NT2/D1 (cell line): ENCODE measurements at regions not wholly inside any gene's neighbourhood (a gene's known extent, or its start where the extent isn't known, plus 50 kb on each side); places are given as distances from the start of the nearest gene placed in this dataset.

Experiments used
- DNase-seq: peaks from one replicate; pipeline ENCODE4 v3.0.0-alpha.2; 2011; ENCODE audit warnings: low read depth, low spot score
- H3K27me3 ChIP-seq: 2 replicates; pipeline ENCODE4 v1.6.0; 2011; ENCODE audit warnings: mild to moderate bottlenecking; ENCODE audit not compliant: insufficient read length, insufficient read depth
- H3K36me3 ChIP-seq: 2 replicates; pipeline ENCODE4 v1.6.1; 2011; ENCODE audit warnings: mild to moderate bottlenecking, low read length, mixed read lengths; ENCODE audit not compliant: insufficient read depth, insufficient read length
- H3K4me1 ChIP-seq: 2 replicates; pipeline ENCODE4 v1.5.1; 2011; ENCODE audit not compliant: insufficient read depth, insufficient read length
- H3K4me3 ChIP-seq: 2 replicates; pipeline ENCODE4 v1.5.1; 2011; ENCODE audit warnings: low read depth; ENCODE audit not compliant: insufficient read length
- H3K9ac ChIP-seq: 2 replicates; pipeline ENCODE4 v1.6.0; 2011; ENCODE audit warnings: low read depth; ENCODE audit not compliant: insufficient read length
- H3K9me3 ChIP-seq: 2 replicates; pipeline ENCODE4 v1.5.1; 2011; ENCODE audit warnings: mild to moderate bottlenecking, low read length; ENCODE audit not compliant: insufficient read depth
- SUZ12 ChIP-seq: IDR thresholded peaks from 2 replicates; pipeline ENCODE4 v1.6.1; 2011; ENCODE audit not compliant: insufficient read length, insufficient read depth; ENCODE audit errors: extremely low read depth
- YY1 ChIP-seq: IDR thresholded peaks from 2 replicates; pipeline ENCODE4 v1.6.1; 2011; ENCODE audit not compliant: insufficient read length, insufficient read depth
- ZNF274 ChIP-seq: IDR thresholded peaks from 2 replicates; pipeline ENCODE4 v1.6.1; 2011; ENCODE audit warnings: mild to moderate bottlenecking, low read depth, low read length

- TF ChIP-seq ZNF274 (no peak), SUZ12 (no peak), YY1 (no peak)
- no peak overlapping the region for H3K4me3 ChIP-seq
Observed at GRCh38 chr13:72121466-72121865, 254.5 kb upstream of the DACH1 start.

GRCh38 chr13:72120632-72121031 is 253.6 kb upstream of the DACH1 start:
- Histone ChIP-seq H3K4me1 (no peaks in the 10 kb centered on the region), H3K36me3 (no peaks in the 10 kb centered on the region), H3K9ac (no peak overlapping the region), H3K9me3 (no peaks in the 10 kb centered on the region), H3K27me3 (no peaks in the 10 kb centered on the region), H3K4me3 (no peak overlapping the region)
- TF ChIP-seq YY1 (no peak), ZNF274 (no peak), SUZ12 (no peak)
- no peak for DNase-seq

More at GRCh38 chr13:72121466-72121865, 254.5 kb upstream of the DACH1 start:
- peak; percentile 20 for DNase-seq
- H3K36me3 ChIP-seq: no peaks in the 10 kb centered on the region
- H3K4me1 ChIP-seq: no peaks in the 10 kb centered on the region
- H3K9me3 ChIP-seq: no peaks in the 10 kb centered on the region
- no peak overlapping the region for H3K9ac ChIP-seq
- H3K27me3 ChIP-seq: no peaks in the 10 kb centered on the region

GRCh38 chr13:72113931-72114330 is 246.9 kb upstream of the DACH1 start:
- Histone ChIP-seq H3K4me1 (no peaks in the 10 kb centered on the region), H3K9ac (no peak overlapping the region), H3K36me3 (no peaks in the 10 kb centered on the region), H3K9me3 (no peaks in the 10 kb centered on the region), H3K27me3 (no peaks in the 10 kb centered on the region), H3K4me3 (no peak overlapping the region)
- TF ChIP-seq SUZ12 (no peak), YY1 (no peak), ZNF274 (no peak)
- DNase-seq: no peak

DNA sequence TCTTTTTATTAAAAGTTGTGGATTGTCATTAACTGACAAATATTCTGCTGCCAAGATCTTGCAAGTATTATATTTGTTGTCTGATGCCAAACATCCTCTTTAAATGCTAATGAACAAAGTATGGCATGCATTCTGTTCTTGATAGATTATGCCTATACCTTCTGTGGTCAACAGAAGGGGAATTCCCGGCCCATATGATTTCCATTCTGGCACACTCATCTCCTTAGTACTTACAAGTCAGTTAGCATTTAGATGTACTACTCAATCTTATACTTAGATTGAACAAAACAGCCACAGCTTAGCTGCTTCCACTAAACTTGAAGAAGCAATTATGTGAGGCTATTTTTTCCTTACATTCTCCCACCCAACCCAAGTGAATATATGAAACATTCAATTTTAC is 246.1 kb upstream of the DACH1 start:
- no peaks in the 10 kb centered on the region for H3K9me3 ChIP-seq
- H3K36me3 ChIP-seq: no peaks in the 10 kb centered on the region
- H3K4me3 ChIP-seq: no peak overlapping the region
- no peaks in the 10 kb centered on the region for H3K4me1 ChIP-seq
- TF ChIP-seq SUZ12: no peak
- no peak for TF ChIP-seq ZNF274
- no peak for TF ChIP-seq YY1
- no peak for DNase-seq
- no peaks in the 10 kb centered on the region for H3K27me3 ChIP-seq
- H3K9ac ChIP-seq: no peak overlapping the region

- TF ChIP-seq ZNF274 (no peak), YY1 (no peak), SUZ12 (no peak)
- no peaks in the 10 kb centered on the region for H3K27me3 ChIP-seq
- H3K4me1 ChIP-seq: no peaks in the 10 kb centered on the region
- H3K9ac ChIP-seq: no peak overlapping the region
- no peaks in the 10 kb centered on the region for H3K36me3 ChIP-seq
- no peak for DNase-seq
- no peaks in the 10 kb centered on the region for H3K9me3 ChIP-seq
- H3K4me3 ChIP-seq: no peak overlapping the region
Observed at GRCh38 chr13:72112216-72112615, 245.2 kb upstream of the DACH1 start.

DNA sequence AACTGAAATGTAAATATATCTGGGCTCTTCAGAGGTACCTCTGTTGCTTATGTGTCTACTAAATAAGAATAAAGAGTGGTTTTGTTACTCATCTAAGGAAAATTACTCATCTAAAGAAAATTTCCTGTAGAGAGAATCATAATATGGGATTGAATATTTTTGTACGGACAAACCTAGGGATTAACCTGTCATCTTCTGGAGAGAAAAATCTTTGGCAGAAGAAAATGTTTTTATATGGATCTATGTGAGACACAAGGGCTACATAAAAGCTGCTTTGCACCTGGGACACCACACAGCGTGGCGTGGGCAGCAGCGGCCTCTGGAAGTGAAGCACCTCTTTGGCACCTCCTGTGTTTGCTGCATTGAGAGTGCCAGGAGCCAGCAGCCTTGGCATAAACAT is 242.9 kb upstream of the DACH1 start:
- Histone ChIP-seq H3K4me3 (no peak overlapping the region), H3K9me3 (no peaks in the 10 kb centered on the region), H3K4me1 (no peaks in the 10 kb centered on the region), H3K9ac (no peak overlapping the region), H3K36me3 (no peaks in the 10 kb centered on the region), H3K27me3 (no peaks in the 10 kb centered on the region)
- TF ChIP-seq ZNF274 (no peak), YY1 (no peak), SUZ12 (no peak)
- DNase-seq: no peak

DNA sequence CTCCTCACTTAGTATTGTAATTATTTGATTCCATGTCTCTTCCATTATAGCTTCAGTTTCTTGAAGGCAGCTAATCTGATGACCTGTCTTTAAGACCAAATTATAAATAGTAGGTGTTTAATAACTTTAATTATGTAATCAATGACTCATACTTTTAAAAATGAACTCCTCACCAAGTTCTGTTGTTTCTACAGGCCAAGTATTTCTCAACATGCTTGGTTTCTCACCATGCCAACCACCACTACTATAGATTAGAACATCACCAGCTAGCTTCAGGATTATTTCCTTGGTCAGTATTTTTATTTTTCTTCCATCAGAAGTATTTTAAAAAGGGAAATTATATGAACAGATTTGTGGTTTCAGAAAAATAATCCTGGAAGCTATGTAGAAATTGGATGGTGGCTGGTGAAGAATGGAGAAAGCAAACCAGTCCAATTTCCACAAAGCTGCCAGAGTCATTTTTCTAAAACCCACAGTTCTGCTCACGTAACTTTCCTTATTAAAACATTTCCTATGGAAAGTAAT is 237.7 kb upstream of the DACH1 start:
- H3K36me3 ChIP-seq: no peaks in the 10 kb centered on the region
- no peak for DNase-seq
- H3K9ac ChIP-seq: no peak overlapping the region
- H3K4me1 ChIP-seq: no peaks in the 10 kb centered on the region
- no peak overlapping the region for H3K4me3 ChIP-seq
- no peaks in the 10 kb centered on the region for H3K27me3 ChIP-seq
- TF ChIP-seq YY1 (no peak), SUZ12 (no peak), ZNF274 (no peak)
- no peaks in the 10 kb centered on the region for H3K9me3 ChIP-seq
